IMR-90 (cell line): ENCODE measurements at regions not wholly inside any gene's neighbourhood (a gene's known extent, or its start where the extent isn't known, plus 50 kb on each side); places are given as distances from the start of the nearest gene placed in this dataset.

Experiments
- MAZ ChIP-seq: IDR thresholded peaks from 2 replicates; pipeline ENCODE4 v1.6.1; 2012; ENCODE audit warnings: low read depth, mild to moderate bottlenecking, low read length, improper control_type of control experiment, moderate library complexity, borderline replicate concordance
- POLR2A ChIP-seq: IDR thresholded peaks from 2 replicates; pipeline ENCODE4 v1.6.1; 2012; ENCODE audit warnings: mild to moderate bottlenecking, low read depth, low read length
- RCOR1 ChIP-seq: IDR thresholded peaks from 2 replicates; pipeline ENCODE4 v1.6.1; 2012; ENCODE audit warnings: mild to moderate bottlenecking, low read length, improper control_type of control experiment; ENCODE audit not compliant: insufficient replicate concordance
- SMC3 ChIP-seq: fragments of 150-350 bp; IDR thresholded peaks from 2 replicates; pipeline ENCODE4 v1.6.1; 2016; ENCODE audit warnings: low read depth, mild to moderate bottlenecking, antibody characterized with exemption, low read length, moderate library complexity
- TF ChIP-seq, protein P1 (sequence below): conservative IDR thresholded peaks from 2 replicates; pipeline ENCODE4 v1.5.1; 2012; ENCODE audit warnings: mild to moderate bottlenecking, low read depth, low read length, improper control_type of control experiment

DNA sequence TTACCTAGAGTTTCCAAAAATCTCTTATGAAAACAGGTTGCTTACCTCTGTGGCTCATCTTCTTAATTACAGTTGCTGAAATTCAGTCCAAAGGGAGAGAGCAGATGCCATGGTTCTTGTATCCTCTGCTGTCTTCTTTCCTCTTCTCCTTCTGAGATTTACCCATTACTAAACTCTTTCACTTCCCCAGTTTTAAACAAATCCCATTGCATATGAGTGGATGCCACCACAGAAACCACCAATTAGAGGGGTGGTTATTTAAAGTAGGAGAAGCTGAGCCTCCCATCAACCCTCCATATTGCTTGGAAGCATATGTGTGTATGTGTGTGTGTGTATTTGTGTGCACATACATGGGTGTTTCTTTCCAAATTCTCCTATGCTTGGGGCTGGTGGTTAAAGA, 128.5 kb upstream of the KCNK1 start:
- TF ChIP-seq, protein P1, sequence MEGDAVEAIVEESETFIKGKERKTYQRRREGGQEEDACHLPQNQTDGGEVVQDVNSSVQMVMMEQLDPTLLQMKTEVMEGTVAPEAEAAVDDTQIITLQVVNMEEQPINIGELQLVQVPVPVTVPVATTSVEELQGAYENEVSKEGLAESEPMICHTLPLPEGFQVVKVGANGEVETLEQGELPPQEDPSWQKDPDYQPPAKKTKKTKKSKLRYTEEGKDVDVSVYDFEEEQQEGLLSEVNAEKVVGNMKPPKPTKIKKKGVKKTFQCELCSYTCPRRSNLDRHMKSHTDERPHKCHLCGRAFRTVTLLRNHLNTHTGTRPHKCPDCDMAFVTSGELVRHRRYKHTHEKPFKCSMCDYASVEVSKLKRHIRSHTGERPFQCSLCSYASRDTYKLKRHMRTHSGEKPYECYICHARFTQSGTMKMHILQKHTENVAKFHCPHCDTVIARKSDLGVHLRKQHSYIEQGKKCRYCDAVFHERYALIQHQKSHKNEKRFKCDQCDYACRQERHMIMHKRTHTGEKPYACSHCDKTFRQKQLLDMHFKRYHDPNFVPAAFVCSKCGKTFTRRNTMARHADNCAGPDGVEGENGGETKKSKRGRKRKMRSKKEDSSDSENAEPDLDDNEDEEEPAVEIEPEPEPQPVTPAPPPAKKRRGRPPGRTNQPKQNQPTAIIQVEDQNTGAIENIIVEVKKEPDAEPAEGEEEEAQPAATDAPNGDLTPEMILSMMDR: no peak
- no peak for TF ChIP-seq POLR2A
- TF ChIP-seq RCOR1: no peak
- TF ChIP-seq MAZ: no peak
- no peak for TF ChIP-seq SMC3
